ENCODE measurements at regions not wholly inside any gene's neighbourhood (a gene's known extent, or its start where the extent isn't known, plus 50 kb on each side); places are given as distances from the start of the nearest gene placed in this dataset.

DNA sequence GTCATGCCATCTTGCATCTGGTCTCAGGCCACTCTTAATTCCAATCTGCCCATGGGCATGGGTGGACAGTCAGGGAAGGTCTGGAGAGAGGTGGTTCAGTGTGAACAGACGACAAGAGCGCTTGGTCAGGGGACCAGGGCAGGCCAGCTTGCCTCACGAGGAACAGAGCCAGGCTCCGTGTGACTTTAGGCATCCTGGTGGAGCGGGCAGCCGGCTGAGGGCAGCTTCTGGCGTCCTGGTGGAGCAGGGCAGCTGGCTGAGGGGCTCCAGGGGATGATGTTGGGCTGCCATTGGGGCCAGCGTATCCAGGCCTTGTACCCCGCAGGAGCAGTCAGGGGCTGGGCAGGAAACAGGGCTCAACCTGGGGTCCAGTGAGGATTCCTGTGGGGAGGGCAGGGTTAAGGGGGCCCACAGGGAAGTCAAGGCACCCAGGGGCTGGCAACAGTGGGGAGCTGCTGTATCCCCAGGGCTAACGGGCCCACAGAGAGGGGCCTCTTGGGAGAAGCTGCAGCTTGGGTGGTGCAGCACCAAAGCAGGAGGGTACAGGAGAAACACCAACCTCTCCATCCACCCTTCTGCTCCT is 197.9 kb upstream of the TWIST2 start:
- Mint-ChIP-seq H3K4me3 (no peak overlapping the region), H3K4me1 (no peaks in the 10 kb centered on the region), H3K36me3 (ENCODE audit: low read depth) (no peaks in the 10 kb centered on the region), H3K27me3 (peaks cover 10% of the 10 kb centered on the region), H3K27ac (no peak overlapping the region), H3K9me3 (no peaks in the 10 kb centered on the region)
- no peak for ATAC-seq (replicated peaks)

DNA sequence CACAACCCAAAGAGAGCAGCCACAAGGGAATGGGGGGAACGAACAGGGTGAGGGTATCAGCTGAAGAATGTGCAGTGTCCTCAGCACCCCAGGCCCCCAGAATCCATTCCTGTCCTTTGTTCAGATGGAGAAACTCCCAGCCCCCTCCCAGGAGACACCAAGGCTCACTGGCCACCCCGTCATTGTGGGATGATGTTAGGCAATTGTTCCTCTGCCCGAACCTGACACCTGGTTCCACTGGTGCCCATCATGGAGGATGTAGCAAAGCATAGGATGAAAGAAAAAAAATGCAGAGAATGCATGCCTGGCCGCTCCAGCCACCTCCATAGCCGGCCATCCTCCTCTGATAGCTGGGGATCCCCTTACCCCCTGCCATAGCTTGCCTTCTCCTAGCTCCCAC is 197.3 kb upstream of the TWIST2 start:
- no peaks in the 10 kb centered on the region for H3K9me3 Mint-ChIP-seq
- no peaks in the 10 kb centered on the region for H3K4me1 Mint-ChIP-seq
- no peak overlapping the region for H3K4me3 Mint-ChIP-seq
- H3K27ac Mint-ChIP-seq: no peak overlapping the region
- no peak for ATAC-seq (replicated peaks)
- H3K27me3 Mint-ChIP-seq: peaks cover 10% of the 10 kb centered on the region
- no peaks in the 10 kb centered on the region for H3K36me3 Mint-ChIP-seq (ENCODE audit: low read depth)

DNA sequence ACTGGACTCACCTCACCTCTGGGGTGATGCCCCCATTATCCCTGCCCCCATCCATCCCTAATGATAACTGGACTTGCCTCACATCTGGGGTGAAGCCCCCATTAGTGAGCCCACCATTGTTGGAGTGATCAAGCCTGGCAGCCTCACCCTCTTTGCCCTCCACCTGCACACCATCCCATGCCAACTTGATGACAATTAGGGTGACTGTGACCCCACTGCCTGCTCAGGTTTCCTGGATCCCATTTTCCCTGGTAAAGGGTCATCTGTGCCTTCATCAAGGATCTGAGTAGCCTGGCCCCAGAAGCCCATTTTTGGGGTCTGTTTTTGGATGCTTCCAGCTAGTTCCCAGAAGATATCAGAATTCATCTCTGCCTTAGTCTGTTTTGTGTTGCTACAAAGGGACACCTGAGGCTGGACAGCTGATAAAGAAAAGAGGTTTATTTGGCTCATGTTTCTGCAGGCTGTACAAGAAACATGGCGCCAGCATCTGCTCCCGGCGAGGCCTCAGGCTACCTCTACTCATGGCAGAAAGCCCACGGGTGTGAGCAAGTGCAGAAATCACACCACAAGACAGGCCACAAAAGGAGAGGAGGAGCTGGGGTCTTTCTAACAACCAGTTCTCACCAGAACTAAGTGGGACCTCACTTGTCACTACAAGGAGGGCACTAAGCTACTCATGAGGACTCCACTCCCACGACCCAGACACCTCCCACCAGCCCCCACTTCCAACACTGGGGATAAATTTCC is 196.4 kb upstream of the TWIST2 start:
- no peaks in the 10 kb centered on the region for H3K9me3 Mint-ChIP-seq
- H3K36me3 Mint-ChIP-seq (ENCODE audit: low read depth): no peaks in the 10 kb centered on the region

DNA sequence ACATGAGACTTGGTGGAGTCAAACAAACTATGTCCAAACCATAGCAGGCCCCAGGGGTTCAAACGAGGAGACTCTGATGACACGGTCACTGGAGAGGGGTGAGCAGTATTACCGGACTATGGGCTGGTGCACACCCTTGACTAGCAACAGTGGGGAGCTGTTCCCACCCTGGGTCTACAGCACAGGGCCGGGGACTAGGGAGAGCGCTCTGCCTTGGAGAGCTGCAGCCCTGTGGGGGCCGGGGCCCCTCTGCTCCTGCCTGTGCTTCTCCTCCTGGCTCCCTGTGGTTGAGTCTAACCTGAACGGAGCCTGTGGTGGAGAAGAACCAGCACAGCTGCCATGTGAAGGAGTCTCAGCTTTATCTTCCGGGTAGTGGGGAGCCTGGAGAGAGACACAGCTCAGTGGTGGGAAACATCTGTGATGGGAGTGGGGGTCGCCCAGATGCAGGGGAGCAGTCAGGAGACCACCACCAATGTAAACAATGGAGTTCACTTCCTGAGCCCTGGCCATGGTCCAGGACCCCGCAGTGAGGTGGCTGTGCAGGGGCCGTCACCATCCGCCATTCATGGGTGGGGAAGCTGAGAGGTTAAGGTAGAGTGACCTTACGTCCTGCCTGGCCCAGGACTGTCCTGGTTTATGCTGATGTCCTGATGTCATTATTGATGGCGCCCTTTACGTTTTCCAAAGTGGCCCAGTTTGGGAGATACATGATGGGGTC is 195.7 kb upstream of the TWIST2 start:
- ATAC-seq (replicated peaks): no peak
- no peak overlapping the region for H3K27ac Mint-ChIP-seq
- H3K9me3 Mint-ChIP-seq: no peaks in the 10 kb centered on the region

More for the DNA sequence above, 196.4 kb upstream of the TWIST2 start:
- H3K27ac Mint-ChIP-seq: no peak overlapping the region
- peaks cover 13% of the 10 kb centered on the region for H3K27me3 Mint-ChIP-seq
- H3K4me3 Mint-ChIP-seq: no peak overlapping the region
- ATAC-seq (replicated peaks): no peak
- no peaks in the 10 kb centered on the region for H3K4me1 Mint-ChIP-seq

DNA sequence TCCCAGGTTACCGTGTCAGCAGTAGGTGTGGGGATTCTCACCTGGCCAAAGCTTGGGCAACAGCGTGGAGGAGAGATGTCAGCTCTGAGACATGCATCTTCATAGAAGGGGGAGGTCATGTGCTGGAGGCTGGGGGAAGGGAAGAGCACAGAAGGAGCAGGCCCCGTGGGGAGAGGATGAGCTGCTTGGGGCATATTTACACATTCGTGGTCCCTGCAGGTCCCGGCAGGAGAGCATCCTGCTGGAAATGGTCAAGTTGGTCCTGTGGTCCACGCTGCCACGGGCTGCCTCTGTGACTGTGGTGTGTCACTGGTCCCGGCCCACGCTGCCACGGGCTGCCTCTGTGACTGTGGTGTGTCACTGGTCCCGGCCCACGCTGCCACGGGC is 195.1 kb upstream of the TWIST2 start:
- no peaks in the 10 kb centered on the region for H3K9me3 Mint-ChIP-seq
- H3K36me3 Mint-ChIP-seq (ENCODE audit: low read depth): no peaks in the 10 kb centered on the region
- peaks cover 13% of the 10 kb centered on the region for H3K27me3 Mint-ChIP-seq
- no peak overlapping the region for H3K27ac Mint-ChIP-seq
- no peak overlapping the region for H3K4me3 Mint-ChIP-seq
- no peaks in the 10 kb centered on the region for H3K4me1 Mint-ChIP-seq
- no peak for ATAC-seq (replicated peaks)

More for the DNA sequence above, 195.7 kb upstream of the TWIST2 start:
- Mint-ChIP-seq H3K4me1 (no peaks in the 10 kb centered on the region), H3K36me3 (ENCODE audit: low read depth) (no peaks in the 10 kb centered on the region), H3K27me3 (peaks cover 13% of the 10 kb centered on the region), H3K4me3 (no peak overlapping the region)

DNA sequence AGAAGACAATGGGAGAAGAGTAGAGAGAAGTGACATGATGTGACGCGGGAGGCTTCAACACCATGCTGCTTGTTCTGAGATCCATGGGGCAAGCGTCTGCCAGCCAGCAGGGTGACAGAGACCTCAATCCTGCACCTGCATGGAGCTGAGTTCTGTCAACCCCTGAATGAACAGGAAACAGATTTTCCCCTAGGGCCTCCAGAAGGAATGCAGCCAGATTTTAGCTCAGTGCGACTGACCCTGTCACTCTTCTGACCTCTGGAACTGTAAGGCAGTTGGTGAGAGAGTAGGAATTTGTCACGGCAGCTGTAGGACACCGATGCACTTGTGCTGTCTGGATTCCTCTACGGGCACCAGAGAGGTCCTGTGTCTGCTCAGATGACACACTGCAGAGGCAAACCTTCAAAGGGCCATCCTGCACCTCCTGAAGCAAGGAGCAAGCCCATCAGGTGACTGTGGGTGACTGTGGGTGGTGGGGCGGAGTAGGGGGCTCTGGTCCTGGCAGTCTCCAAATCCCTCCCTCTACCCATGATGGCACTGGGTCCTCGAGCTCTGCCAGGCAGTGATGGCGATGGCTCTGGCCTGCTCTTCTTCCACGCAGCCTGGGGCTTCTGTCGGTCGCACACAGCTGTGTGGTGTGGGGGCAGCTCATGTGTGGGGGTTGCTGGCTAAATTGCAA is 194.3 kb upstream of the TWIST2 start:
- ATAC-seq (replicated peaks): no peak
- Mint-ChIP-seq H3K4me3 (no peak overlapping the region), H3K4me1 (no peaks in the 10 kb centered on the region), H3K9me3 (no peaks in the 10 kb centered on the region), H3K27me3 (peaks cover 13% of the 10 kb centered on the region), H3K36me3 (ENCODE audit: low read depth) (no peaks in the 10 kb centered on the region), H3K27ac (no peak overlapping the region)

DNA sequence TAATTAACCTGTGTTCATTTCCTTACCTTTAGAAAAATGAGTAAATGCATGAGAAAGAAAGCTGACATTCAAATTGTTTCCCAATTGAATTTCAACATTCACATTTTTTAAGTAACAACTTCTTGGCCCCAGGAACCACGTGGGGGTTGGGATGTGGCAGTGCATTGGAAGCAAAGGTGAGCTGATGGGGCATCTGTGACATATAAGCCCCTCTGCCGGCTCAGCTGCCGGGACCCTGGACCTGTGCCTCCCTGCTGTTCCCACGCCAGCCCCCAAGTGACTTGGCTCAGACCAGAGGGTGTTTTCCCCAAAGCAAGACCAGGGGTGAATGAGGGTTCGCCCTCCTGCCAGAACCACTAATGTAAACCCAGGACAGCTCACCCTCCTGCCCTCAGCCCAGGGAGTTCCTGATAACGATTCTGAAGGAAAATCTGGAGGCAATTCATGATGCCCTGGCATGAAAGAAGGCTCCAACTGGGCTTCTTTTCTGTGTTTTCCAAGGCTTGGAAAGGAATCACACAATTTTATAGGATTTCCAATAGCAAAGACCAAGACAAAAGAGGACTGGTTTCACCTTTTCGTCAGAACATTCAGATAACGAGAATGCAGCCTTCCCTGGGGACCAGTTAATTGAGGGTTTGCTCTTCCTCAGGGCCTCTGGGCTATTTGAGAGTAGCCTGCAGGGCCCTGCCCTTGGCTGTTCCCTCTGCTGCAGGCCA is 193.2 kb upstream of the TWIST2 start:
- ATAC-seq (replicated peaks): no peak
- peaks cover 13% of the 10 kb centered on the region for H3K27me3 Mint-ChIP-seq
- no peak overlapping the region for H3K4me3 Mint-ChIP-seq
- no peaks in the 10 kb centered on the region for H3K9me3 Mint-ChIP-seq
- no peak overlapping the region for H3K27ac Mint-ChIP-seq
- H3K4me1 Mint-ChIP-seq: no peaks in the 10 kb centered on the region
- no peaks in the 10 kb centered on the region for H3K36me3 Mint-ChIP-seq (ENCODE audit: low read depth)

DNA sequence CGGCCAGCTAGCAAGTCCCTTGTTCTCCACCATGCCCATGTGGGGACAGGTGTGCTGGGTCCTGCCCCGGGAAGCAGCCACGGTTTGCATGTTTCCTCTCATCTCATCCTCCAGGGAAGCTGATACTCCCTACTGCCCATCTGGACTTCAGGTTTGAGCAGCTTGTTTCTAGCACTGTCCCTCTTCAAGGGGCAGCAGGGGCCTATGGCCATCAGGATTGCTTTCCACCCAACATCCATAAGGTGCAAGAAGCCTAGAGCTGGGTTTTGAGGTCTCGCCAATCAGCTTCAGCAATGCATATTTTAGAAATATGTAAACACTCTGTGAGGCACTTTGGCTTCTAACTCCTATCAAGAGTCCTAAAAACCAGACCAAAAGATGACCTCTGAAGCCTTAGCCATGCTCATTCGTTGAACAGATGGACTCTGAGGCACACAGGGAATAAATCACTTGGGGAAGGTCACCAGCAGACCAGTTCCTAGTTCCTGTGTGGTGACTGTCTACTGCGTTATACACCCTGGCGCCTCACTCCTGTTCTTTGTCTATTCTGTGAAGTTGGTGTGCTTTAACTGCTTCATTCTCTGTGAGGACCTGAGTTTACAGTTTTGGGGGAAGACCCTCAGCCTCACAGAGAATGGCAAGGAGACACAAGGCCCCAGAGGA is 192.6 kb upstream of the TWIST2 start:
- no peak for ATAC-seq (replicated peaks)
- no peak overlapping the region for H3K27ac Mint-ChIP-seq
- H3K4me3 Mint-ChIP-seq: no peak overlapping the region
- no peaks in the 10 kb centered on the region for H3K4me1 Mint-ChIP-seq
- H3K36me3 Mint-ChIP-seq (ENCODE audit: low read depth): no peaks in the 10 kb centered on the region
- peaks cover 13% of the 10 kb centered on the region for H3K27me3 Mint-ChIP-seq
- H3K9me3 Mint-ChIP-seq: no peaks in the 10 kb centered on the region

DNA sequence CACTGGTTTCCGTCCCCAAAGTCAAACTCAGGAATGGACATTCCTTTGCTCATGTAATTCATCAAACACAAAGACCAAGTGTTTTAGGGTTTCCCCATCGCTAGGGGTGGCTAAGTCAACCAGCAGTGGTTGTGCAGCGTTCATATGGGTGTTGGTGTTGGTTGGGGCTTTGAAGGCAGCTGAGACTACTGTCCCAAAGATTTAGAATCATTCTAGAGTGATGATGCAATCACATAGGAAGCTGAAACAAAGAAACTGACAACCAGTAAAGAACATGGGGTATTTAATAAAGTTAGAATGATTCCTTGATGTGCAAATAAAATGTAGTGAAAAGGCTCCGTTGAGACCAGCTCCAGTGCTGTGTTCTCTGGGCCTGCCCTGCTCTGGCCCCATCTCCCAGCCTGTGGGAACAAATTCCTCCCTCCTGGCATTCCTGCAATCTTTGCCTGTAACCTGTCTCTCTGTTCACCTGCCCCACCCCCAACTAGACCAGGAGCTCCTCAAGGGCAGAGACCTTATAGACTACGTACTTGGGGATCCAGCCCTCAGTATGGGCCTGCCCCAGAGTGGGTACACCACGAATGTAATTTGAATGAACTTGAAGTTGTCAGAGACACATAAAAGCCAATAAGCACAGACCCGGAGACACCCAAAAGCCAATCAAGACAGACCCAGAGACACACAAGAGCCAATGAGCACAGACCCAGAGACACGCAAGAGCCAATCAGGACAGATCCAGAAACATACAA is 191.7 kb upstream of the TWIST2 start:
- no peaks in the 10 kb centered on the region for H3K4me1 Mint-ChIP-seq
- no peak overlapping the region for H3K4me3 Mint-ChIP-seq
- no peak for ATAC-seq (replicated peaks)
- H3K36me3 Mint-ChIP-seq (ENCODE audit: low read depth): no peaks in the 10 kb centered on the region
- H3K9me3 Mint-ChIP-seq: no peaks in the 10 kb centered on the region
- no peak overlapping the region for H3K27ac Mint-ChIP-seq
- H3K27me3 Mint-ChIP-seq: peaks cover 9% of the 10 kb centered on the region

DNA sequence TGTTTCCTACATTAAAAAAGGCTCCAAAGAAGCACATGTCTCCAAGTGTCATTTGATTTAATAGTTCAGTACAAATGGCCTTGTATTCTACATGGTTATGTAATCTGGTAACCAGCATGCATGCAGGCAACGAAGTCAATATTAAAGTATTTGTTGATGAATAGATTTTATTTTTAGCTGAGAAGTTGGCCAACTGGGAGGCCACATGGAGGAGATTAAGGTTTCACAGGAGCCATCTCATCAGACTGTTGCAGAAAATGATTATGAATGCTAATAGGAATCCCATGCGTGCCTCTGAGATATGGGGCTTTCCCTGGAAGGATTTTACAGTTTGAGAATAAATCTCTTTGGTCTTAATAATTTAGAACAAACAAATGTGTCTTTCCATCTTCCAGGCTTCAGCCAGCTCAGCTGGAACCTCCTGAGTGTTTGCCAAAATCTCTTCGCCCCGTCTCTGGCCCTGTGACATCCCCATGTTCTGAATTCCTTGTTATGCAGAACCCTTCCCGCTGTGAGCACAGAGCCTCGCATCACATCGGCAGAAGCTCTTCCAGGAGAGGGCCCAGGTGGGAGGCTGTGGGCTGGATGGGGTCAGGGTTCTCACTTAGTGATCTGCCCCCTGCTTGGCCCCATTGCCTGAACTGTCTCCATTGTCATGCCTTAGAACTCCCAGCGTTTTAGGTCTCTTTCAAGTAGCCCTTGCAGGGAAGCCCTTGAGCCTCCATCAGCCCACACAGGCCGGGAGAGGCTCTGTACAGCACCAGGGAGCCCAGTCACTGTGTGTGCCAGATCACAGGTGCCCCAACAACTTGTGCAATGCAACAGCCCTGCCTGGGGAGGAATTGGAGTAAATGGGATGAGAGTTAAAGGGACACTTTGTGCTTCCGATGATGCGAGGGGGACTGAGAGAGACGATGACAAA is 190.5 kb upstream of the TWIST2 start:
- Mint-ChIP-seq H3K36me3 (ENCODE audit: low read depth) (no peaks in the 10 kb centered on the region), H3K9me3 (no peaks in the 10 kb centered on the region), H3K4me3 (no peak overlapping the region), H3K27me3 (peaks cover 9% of the 10 kb centered on the region), H3K27ac (no peak overlapping the region), H3K4me1 (no peaks in the 10 kb centered on the region)
- ATAC-seq (replicated peaks): no peak

DNA sequence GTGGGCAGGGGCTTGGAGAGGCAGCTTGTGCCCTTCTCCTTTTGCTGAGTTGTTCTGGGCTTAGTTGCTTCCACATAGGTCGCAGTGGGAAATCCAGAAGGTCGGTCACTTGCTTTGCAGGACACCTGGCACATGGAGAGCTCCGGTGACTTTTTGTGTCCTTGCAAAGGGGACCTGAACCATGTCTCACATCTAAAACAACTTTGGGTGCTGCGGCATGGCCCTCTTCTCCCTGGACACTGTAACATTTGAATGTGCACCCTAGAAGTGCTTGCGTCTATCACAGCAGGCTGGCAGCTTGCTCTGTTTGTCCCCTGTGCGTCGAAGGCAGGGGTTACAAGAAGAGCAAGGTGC is 189.9 kb upstream of the TWIST2 start:
- no peak for ATAC-seq (replicated peaks)
- no peaks in the 10 kb centered on the region for H3K9me3 Mint-ChIP-seq

DNA sequence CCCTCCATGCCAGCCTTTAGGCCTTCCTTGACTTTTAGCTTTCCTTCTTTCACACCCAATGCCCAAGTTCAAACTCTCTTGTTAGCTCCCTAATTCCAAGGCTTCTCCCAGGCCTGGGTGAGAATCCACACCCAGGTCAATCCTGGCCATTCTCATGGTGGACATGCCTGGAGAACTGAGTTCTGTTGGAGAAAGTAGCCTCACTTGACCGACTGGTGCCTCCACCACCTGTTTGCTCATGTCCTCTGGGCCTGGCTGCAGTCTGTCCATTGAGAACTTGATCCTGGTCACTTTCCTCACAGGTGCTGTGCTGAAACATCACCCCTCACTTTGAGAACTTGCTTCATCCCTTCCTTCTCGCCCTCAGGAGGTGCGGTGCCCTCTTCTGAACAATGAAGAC is 189.1 kb upstream of the TWIST2 start:
- H3K27me3 Mint-ChIP-seq: peaks cover 5% of the 10 kb centered on the region
- H3K4me1 Mint-ChIP-seq: no peaks in the 10 kb centered on the region
- no peak for ATAC-seq (replicated peaks)
- no peaks in the 10 kb centered on the region for H3K36me3 Mint-ChIP-seq (ENCODE audit: low read depth)
- H3K4me3 Mint-ChIP-seq: no peak overlapping the region
- no peaks in the 10 kb centered on the region for H3K9me3 Mint-ChIP-seq
- no peak overlapping the region for H3K27ac Mint-ChIP-seq

More for the DNA sequence above, 189.9 kb upstream of the TWIST2 start:
- Mint-ChIP-seq H3K27ac (no peak overlapping the region), H3K4me3 (no peak overlapping the region), H3K27me3 (peaks cover 6% of the 10 kb centered on the region), H3K36me3 (ENCODE audit: low read depth) (no peaks in the 10 kb centered on the region), H3K4me1 (no peaks in the 10 kb centered on the region)

Measured in activated T-helper 17 cell treated with anti-CD3 and anti-CD28 coated beads, Interleukin-2, amount 50 U/mL, for 72 hours (primary cell).